ENCODE measurements at regions not wholly inside any gene's neighbourhood (a gene's known extent, or its start where the extent isn't known, plus 50 kb on each side); places are given as distances from the start of the nearest gene placed in this dataset.

DNA sequence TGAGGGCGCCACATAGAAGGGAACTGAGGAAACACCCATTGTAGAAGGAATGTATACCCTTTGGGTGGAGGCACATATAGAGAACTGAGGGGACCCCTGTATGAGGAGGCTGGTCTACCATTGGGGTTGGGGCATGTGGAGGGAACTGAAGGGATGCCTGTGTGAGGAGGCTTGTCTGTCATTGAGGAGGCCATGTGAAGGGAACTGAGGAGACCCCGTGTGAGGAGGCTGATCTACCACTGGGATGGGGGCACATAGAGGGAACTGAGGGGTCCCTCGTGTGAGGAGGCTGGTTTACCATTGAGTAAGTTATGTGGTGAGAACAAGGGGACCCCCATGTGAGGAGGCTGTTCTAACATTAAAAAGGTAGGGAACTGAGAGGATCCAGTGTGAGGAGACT, 156.1 kb downstream of the FBLN2 start:
- Mint-ChIP-seq H3K4me3 (no peak overlapping the region), H3K9me3 (peaks cover 23 to 25% of the 10 kb centered on the region in 2 experiments; a peak in 4 of 5 replicates), H3K36me3 (ENCODE audit: insufficient read depth in 1 of 3, low read depth in 3 of 3) (no peaks in the 10 kb centered on the region; a peak in 2 of 7 replicates), H3K27ac (no peak overlapping the region), H3K4me1 (peaks cover 7% of the 10 kb centered on the region in 2 experiments), H3K27me3 (ENCODE audit: low read depth) (peaks cover 31% of the 10 kb centered on the region)
- Histone ChIP-seq H3K79me1 (ENCODE audit: insufficient read depth, low read depth, low read length, poor library complexity, severe bottlenecking) (no peaks in the 10 kb centered on the region), H3K9me3 (ENCODE audit: control insufficient read depth, low read depth, low read length) (peaks cover 6% of the 10 kb centered on the region), H3K79me2 (ENCODE audit: insufficient read depth, low read length) (no peaks in the 10 kb centered on the region), H3K9ac (ENCODE audit: extremely low read depth, insufficient read length, low read length) (no peak overlapping the region), H3K18ac (ENCODE audit: insufficient read length, low read depth, low read length) (no peak overlapping the region), H2BK20ac (ENCODE audit: low read depth, low read length, poor library complexity, severe bottlenecking) (no peak overlapping the region), H3K4ac (ENCODE audit: low read depth, low read length) (no peak overlapping the region), H2BK15ac (ENCODE audit: low read depth, low read length) (no peak overlapping the region), H2AK5ac (ENCODE audit: insufficient read length, low read length) (no peak overlapping the region), H4K5ac (ENCODE audit: insufficient read length, low read depth, low read length) (no peak overlapping the region), H4K20me1 (ENCODE audit: control insufficient read depth, insufficient read depth, insufficient read length) (no peaks in the 10 kb centered on the region), H3K23me2 (ENCODE audit: insufficient read length, low read depth, low read length, poor library complexity, severe bottlenecking) (no peaks in the 10 kb centered on the region), H3K23ac (ENCODE audit: insufficient read length, low read depth, low read length) (no peak overlapping the region), H4K8ac (replicated peaks; ENCODE audit: insufficient read length, low read depth, low read length) (no peak overlapping the region), H3K14ac (ENCODE audit: insufficient read depth, low read length) (no peak overlapping the region), H3T11ph (ENCODE audit: low read length) (no peak overlapping the region), H2BK120ac (ENCODE audit: low read depth, low read length, poor library complexity, severe bottlenecking) (no peak overlapping the region), H3K27me3 (ENCODE audit: insufficient read depth, low read length) (no peaks in the 10 kb centered on the region), H4K91ac (ENCODE audit: insufficient read length, low read depth, low read length) (no peak overlapping the region), H2AFZ (ENCODE audit: low read length) (no peak overlapping the region), H3K27ac (ENCODE audit: insufficient read length, low read depth, low read length) (no peak overlapping the region), H3K56ac (ENCODE audit: insufficient read length, low read depth, low read length) (no peak overlapping the region), H3K4me2 (ENCODE audit: insufficient read depth, insufficient read length, low read length) (no peak overlapping the region), H2BK12ac (ENCODE audit: insufficient read length, low read depth, low read length) (no peak overlapping the region), H2BK5ac (ENCODE audit: insufficient read length, low read length) (no peak overlapping the region), H3K4me1 (ENCODE audit: insufficient read depth, low read length) (no peaks in the 10 kb centered on the region)
- WGBS (ENCODE audit: extremely low coverage, insufficient read length, low lambda C conversion rate), result no CpG with 5 or more reads among the region's 3 CpGs
- DNase-seq, result no peak
- TF ChIP-seq, protein P1, sequence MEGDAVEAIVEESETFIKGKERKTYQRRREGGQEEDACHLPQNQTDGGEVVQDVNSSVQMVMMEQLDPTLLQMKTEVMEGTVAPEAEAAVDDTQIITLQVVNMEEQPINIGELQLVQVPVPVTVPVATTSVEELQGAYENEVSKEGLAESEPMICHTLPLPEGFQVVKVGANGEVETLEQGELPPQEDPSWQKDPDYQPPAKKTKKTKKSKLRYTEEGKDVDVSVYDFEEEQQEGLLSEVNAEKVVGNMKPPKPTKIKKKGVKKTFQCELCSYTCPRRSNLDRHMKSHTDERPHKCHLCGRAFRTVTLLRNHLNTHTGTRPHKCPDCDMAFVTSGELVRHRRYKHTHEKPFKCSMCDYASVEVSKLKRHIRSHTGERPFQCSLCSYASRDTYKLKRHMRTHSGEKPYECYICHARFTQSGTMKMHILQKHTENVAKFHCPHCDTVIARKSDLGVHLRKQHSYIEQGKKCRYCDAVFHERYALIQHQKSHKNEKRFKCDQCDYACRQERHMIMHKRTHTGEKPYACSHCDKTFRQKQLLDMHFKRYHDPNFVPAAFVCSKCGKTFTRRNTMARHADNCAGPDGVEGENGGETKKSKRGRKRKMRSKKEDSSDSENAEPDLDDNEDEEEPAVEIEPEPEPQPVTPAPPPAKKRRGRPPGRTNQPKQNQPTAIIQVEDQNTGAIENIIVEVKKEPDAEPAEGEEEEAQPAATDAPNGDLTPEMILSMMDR (conservative IDR thresholded peaks at IDR 0.05), result no peak

Measured in H9 (cell line).